GM13976 (cell line): ENCODE measurements at regions not wholly inside any gene's neighbourhood (a gene's known extent, or its start where the extent isn't known, plus 50 kb on each side); places are given as distances from the start of the nearest gene placed in this dataset.

ENCODE experiments used
- DNase-seq: peaks from one replicate; pipeline ENCODE4 v3.0.0; 2012; ENCODE audit warnings: low spot score
- in situ Hi-C: fragments of 300-500 bp; cut with MboI; formaldehyde crosslinking; loops from one replicate; pipeline ENCODE4 v1.12.0; 2022; ENCODE audit warnings: low sequenced_read_pairs, mixed read lengths, inconsistent platforms; ENCODE audit not compliant: unreplicated experiment
- TF ChIP-seq, protein P1 (sequence below): IDR thresholded peaks from 2 replicates; pipeline ENCODE4 v1.5.1; 2012; ENCODE audit warnings: borderline replicate concordance, mild to moderate bottlenecking; ENCODE audit not compliant: insufficient read depth; ENCODE audit errors: extremely low read depth, missing control alignments, control extremely low read depth

DNA sequence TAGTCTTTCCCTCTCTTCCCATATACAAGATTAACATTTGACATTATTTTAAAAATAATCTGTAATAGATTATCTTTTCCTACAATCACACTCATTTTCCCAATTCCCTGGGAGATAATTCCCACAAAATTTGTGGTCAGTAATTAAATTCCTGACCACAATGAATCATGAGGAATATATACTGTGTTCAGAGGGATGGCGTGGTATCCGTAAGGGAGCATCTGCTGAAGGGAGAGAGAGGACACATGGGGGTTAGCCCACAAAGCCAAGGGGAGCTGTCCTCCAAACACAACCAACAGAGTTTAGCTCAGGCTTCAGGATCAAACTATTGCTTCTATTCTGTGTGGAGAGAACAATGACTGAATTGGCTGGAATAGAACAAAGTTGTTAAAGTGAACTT, 57.1 kb upstream of the PPP2R5A start:
- no peak for DNase-seq
- in situ Hi-C loops = no loop called here
- TF ChIP-seq, protein P1, sequence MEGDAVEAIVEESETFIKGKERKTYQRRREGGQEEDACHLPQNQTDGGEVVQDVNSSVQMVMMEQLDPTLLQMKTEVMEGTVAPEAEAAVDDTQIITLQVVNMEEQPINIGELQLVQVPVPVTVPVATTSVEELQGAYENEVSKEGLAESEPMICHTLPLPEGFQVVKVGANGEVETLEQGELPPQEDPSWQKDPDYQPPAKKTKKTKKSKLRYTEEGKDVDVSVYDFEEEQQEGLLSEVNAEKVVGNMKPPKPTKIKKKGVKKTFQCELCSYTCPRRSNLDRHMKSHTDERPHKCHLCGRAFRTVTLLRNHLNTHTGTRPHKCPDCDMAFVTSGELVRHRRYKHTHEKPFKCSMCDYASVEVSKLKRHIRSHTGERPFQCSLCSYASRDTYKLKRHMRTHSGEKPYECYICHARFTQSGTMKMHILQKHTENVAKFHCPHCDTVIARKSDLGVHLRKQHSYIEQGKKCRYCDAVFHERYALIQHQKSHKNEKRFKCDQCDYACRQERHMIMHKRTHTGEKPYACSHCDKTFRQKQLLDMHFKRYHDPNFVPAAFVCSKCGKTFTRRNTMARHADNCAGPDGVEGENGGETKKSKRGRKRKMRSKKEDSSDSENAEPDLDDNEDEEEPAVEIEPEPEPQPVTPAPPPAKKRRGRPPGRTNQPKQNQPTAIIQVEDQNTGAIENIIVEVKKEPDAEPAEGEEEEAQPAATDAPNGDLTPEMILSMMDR = no peak

DNA sequence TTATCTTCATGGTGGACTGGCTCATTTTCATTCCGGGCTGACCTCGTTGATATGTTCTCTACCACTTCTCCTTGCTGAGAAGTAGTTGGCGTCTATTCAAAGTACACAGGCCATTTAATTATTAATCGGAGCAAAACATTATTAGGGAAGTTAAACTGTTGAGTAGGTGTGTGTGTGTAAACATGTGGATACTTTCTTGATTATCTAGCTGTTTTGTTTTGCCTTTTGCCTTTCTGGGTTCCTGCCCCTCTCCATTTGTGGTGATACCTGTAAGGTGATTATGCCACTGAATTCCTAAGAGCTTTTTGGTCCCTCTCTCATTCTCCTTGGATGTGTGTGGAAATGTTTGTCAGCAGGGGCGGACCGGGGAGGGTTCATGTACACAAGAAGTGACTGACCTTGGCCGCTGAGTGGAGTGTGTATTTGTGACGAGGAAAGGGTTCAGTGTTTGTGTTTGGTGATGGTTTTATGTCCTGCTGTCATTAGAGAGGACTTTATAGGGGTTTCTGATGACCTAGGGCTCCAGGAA, 56.6 kb upstream of the PPP2R5A start:
- TF ChIP-seq, protein P1 = no peak
- DNase-seq = no peak
- in situ Hi-C loops = no loop called here

DNA sequence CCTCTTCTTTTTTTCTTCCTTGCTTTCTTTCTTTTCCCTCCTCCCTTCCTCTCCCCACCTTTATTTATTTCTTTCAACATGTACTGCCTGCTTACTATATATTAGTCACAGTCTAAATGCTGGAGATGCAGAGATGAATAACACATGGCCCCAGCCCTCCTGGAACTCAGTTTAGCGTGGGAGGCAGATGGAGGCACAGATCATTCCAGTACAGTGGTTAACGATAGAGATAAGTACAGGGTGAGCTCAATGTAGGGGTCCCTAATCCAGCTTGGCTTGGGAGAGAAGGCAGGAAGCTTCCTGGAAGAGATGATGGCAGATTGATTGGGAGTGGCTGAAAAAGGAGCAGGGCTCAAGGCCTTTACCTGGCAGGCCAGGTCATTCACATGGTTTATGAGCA, 55.6 kb upstream of the PPP2R5A start:
- TF ChIP-seq, protein P1 = no peak
- in situ Hi-C loops = no loop called here
- no peak for DNase-seq

DNA sequence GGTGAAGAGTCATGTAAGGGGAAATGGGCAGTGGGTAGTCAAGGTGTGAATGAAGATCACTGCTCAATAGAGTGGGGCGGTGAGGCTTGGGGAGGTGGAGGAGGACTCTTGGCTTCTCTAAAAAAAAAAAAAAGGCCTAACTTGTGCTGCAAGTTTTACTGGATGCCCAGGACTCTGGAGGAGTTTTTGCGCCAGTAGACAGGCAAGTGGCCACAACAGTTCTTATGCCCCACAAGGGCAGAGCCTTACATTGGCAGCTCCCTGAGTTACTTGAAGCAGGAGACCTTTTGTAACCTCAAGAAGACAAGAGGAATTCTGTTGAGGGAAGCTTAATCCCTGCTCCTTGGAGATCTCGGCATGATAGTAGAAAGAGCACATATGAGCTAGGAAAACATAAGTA, 54.9 kb upstream of the PPP2R5A start:
- in situ Hi-C loops = no loop called here
- DNase-seq = no peak
- TF ChIP-seq, protein P1 = no peak

DNA sequence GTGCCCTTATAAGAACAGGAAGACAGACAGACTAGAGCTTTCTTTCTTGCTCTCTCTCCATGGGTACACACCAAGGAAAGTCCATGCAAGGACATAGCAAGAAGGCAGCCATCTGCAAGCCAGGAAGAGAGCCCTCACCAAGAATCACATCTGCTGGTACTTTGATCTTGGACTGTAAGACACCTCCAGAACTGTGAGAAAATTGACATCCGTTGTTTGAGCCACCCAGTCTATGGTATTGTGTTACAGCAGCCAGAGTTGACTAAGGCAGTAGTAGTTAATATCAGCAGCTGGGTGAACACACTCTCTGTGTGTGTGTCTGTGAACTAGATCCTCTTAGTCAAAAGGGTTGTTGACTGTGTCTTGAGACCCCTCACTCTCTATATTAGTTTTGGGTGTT, 53.8 kb upstream of the PPP2R5A start:
- in situ Hi-C loops = no loop called here
- no peak for DNase-seq
- TF ChIP-seq, protein P1 = no peak

DNA sequence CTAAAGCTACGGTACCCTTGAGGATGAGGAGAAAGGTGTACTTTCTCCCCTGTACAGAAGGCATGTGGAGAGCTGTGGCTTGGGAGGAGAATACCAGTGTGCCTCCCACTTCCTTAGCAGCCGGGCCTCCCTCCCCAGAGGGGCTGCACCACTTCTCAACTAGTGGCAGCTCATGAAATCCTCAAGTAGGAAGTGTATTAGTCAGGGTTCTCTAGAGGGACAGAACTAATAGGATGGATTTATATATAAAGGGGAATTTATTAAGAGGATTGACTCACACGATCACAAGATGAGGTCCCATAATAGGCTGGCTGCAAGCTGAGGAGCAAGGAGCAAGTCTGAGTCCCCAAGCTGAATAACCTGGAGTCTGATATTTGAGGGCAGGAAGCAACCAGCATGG, 53.1 kb upstream of the PPP2R5A start:
- no peak for DNase-seq
- in situ Hi-C loops = no loop called here
- TF ChIP-seq, protein P1 = no peak

DNA sequence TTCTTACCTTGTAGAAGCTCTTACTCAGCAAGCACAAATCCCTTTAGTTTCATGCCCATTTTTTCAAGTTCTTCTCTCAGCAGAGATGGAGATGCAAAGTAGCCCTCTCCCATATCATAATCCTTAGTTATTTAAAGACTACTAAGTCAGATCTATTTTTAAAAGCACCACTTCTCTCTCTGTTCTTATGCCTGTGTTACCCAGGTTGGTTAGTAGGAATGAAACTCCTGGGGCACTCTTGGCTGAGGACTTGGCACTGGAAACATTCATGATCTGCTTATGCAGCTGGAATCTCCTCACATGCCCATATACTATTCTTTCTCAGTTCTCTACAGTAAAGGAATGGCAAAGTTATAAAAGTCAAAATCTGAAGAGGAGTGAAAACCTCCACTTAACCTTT, 51.9 kb upstream of the PPP2R5A start:
- no peak for DNase-seq
- TF ChIP-seq, protein P1 = no peak
- in situ Hi-C loops = no loop called here
